T47D (cell line): ENCODE measurements at regions not wholly inside any gene's neighbourhood (a gene's known extent, or its start where the extent isn't known, plus 50 kb on each side); places are given as distances from the start of the nearest gene placed in this dataset.
A peak's percentile ranks its signal among the peaks of the same experiment; 100 is the strongest.
"Not testable (repeated sequence)": the region's sequence is repeated elsewhere in the genome, so short reads cannot be mapped to it uniquely, and the experiment has no call there.

Experiments used
- DNase-seq, 2 experiments: peaks; one replicate each; pipeline versions ENCODE4 v3.0.0 to v3.0.0-alpha.2; 2011 to 2012; ENCODE audit warnings: low read depth in 1 of 2, low spot score in 1 of 2
- in situ Hi-C: cut with HindIII; loops from 2 replicates; pipeline ENCODE4 v1.10.0; 2016; ENCODE audit warnings: low sequenced_read_pairs, low pct_unique_long_range_greater_than_20kb

GRCh38 chr1:143905214-143906179, 66.3 kb downstream of the FAM72C start:
- in situ Hi-C loops, DNase-seq: not testable (repeated sequence)

- in situ Hi-C loops, DNase-seq: not testable (repeated sequence)
These were observed 67.2 kb downstream of the FAM72C start for GRCh38 chr1:143904622-143904979.

DNA sequence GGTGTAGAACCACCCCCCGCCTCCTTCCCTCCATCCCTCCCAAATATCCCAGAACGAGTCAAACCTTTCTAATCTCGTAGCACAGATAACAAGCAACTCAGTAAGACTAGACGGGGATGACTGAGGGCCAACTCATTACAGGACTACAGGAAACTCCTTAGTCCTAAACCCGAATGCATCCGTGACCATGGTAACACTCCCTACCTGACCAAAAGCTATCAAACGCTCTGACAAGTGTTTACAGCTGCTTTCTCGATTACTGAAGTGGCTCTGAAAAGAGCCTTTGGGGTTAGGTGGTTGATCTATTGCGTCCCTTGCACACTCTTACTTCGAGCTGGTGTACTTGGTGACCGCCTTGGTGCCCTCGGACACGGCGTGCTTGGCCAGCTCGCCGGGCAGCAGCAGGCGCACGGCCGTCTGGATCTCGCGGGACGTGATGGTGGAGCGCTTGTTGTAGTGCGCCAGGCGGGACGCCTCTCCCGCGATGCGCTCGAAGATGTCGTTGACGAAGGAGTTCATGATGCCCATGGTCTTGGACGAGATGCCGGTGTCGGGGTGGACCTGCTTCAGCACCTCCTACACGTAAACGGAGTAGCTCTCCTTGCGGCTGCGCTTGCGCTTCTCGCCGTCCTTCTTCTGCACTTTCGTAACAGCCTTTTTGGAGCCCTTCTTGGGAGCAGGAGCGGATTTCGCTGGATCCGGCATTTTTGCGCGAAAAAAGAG, 67.7 kb downstream of the FAM72C start:
- DNase-seq, in situ Hi-C loops: not testable (repeated sequence)

- in situ Hi-C loops, DNase-seq: not testable (repeated sequence)
These were observed 75.4 kb downstream of the FAM72C start for GRCh38 chr1:143896377-143896776.

DNA sequence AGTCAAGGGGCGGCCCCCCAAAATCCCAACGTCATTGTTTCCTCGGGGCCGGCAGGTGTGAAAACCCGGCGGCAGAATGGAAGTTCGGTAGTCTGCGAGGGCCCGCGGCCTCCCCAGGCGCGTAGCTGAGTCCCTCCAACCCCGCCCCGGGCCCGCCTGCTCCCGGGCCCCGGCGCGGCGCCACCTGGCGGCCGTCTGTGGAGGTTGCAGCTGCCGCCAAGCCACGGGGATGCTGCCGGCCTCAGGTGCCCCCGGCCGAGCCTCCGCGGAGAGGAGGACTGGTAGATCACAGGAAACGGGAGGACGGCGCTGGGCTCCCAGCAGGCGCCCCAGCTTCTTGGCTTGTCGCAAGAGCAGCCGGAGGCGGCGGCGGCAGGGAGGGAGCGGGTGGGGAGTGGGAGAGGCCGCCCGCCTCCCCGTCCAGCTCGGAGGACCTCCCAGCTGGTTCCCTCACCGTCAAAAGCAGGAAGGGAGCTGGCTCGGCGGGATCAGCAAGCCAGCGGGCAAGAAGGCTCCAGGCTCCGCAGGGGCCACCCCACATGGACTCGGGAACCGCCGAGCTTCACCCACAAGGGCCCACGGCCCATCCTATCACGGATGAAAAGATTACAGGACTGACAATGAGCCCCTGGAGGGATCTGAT, 86.7 kb downstream of the FAM72C start:
- peak in 1 of 2 experiments; percentile 52 for DNase-seq
- in situ Hi-C loops = not testable (repeated sequence)

- DNase-seq, in situ Hi-C loops: not testable (repeated sequence)
These were observed 87.3 kb downstream of the FAM72C start for GRCh38 chr1:143884532-143884931.

DNA sequence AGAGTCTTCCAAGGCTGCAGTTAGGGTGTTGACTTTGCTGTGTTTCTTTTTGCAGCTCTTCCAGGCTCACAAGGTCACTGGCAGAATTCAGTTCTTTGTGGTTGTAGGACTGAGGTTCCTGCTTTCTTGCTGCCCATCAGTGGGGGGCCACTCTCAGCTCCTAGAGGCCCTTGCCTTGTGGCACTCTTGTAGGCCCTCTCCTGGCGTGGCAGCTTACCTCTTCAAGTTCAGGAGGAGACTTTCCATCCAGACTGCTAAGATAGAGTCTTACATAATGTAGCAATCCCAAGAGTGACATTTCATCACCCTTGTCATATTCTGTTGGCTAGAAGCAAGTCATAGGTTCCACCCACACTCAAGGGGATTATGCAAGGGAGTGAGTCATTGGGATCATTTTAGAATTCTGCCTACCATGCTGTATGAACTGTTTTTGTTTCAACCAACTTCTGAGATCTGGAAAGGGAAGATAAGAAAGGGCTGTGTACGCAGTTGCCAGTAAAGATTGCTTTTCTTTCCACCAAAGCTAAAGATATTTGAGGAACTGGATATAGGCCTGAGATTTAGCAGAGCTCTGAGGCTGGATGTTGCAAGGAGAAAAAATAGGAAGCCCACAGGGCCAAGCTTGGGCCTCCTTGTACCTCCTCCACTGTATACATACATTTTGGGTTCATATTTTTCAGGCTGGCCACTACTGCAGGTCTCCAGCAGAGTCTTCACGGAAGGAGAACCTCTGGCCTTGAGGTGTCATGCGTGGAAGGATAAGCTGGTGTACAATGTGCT, 91.8 kb downstream of the FAM72C start:
- DNase-seq, in situ Hi-C loops: not testable (repeated sequence)

- DNase-seq, in situ Hi-C loops: not testable (repeated sequence)
These were observed 95.8 kb downstream of the FAM72C start for GRCh38 chr1:143875947-143876346.

- DNase-seq, in situ Hi-C loops: not testable (repeated sequence)
These were observed 97.2 kb downstream of the FAM72C start for GRCh38 chr1:143874625-143875024.

DNA sequence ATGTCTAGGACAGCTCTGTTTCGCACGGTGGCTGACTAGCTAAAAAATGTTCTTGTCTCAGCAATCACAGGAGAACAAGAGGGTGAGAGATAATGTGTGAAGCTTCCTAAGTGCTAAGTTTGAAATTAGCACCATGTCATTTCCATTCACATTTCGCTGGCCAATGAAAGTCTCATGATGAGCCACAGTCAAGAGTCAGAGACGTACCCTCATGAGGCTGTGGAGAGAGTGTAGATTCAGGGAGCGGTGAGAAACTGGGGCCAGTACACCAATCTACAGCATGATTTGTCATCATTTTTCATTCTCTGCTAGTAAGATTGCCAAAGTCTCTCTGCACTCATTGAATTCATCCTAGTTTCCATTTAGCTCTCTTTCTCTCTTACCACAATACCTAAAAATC, 98.1 kb downstream of the FAM72C start:
- DNase-seq, in situ Hi-C loops: not testable (repeated sequence)

- in situ Hi-C loops, DNase-seq: not testable (repeated sequence)
These were observed 101.4 kb downstream of the FAM72C start for GRCh38 chr1:143870388-143870787.

GRCh38 chr1:143867590-143868220, 104.1 kb downstream of the FAM72C start:
- in situ Hi-C loops, DNase-seq: not testable (repeated sequence)

DNA sequence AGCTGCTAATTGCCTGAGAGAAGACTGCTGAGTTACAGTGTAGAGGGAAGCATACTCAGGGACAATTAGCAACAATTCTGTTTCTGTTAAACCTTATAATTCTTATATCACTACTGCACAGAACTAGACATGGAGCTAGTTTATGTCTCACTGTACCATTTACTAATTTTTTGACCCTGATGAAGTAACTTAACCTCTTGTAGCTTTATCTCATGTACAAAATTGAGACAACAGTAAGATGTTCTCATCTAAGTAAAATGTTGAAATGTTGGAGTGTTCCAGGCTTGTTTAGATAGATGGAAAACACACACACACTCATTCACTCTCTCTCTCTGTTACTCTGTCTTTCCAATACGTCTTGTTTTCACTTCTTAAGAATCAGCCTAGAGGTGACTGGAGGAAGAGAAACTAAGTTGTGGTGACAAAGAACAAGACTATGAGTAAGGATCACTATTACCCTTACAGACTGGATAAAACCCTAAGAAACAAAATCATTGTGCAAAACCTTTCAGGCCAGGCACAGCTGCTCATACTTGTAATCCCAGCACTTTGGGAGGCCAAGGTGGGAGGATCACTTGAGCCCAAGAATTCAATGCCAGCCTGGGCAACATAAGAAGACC, 107.8 kb downstream of the FAM72C start:
- in situ Hi-C loops, DNase-seq: not testable (repeated sequence)

- in situ Hi-C loops, DNase-seq: not testable (repeated sequence)
These were observed 109.1 kb downstream of the FAM72C start for GRCh38 chr1:143862722-143863121.

- in situ Hi-C loops, DNase-seq: not testable (repeated sequence)
These were observed 110.5 kb downstream of the FAM72C start for GRCh38 chr1:143861306-143861705.

GRCh38 chr1:143855867-143856266, 115.9 kb downstream of the FAM72C start:
- in situ Hi-C loops, DNase-seq: not testable (repeated sequence)

GRCh38 chr1:143854069-143854468, 117.7 kb downstream of the FAM72C start:
- DNase-seq, in situ Hi-C loops: not testable (repeated sequence)
